ENCODE measurements at regions not wholly inside any gene's neighbourhood (a gene's known extent, or its start where the extent isn't known, plus 50 kb on each side); places are given as distances from the start of the nearest gene placed in this dataset.

- intact Hi-C loops (cut with micrococcal nuclease), result no loop called here
Observed at GRCh38 chr12:92216092-92216491, 70.4 kb upstream of the BTG1 start.

DNA sequence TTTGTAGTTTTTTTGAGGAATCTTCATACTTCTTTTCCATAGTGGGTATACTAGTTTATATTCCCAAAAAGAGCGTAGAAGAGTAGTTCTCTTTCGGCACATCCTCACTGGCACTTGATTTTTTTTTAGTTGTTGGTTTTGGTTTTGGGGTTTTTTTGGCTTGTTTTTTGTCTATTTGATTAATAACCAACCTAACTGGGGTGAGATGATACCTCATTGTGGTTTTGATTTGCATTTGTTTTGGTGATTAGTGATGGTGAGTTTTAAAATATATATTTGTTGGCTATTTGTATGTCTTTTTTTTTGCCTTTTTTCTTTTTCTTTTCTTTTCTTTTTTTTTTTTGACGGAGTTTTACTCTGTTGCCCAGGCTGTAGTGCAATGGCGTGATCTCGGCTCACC lies 69.7 kb upstream of the BTG1 start:
- intact Hi-C loops (cut with micrococcal nuclease), result no loop called here

DNA sequence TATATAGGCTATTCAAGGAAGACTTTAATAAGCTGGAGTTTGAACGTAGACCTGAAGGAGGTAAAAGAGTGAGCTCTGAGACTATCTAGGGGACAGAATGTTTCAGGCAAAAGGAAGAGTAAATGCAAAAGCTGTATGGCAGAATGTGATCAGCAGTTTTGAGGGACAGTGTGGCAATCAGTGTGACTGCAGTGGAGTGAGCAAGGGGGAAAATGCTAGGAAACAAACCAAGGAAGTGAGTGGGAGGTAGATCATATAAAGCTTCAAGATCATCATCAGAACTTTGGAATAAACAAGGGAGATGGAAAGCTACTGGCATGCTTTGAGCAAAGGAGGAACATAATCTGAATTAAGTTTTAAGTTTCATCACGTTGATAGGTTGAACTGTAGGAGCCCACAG lies 67.5 kb upstream of the BTG1 start:
- intact Hi-C loops (cut with micrococcal nuclease), result loop anchor here (5.0 kb wide), 1 partner anchor 401 kb away; no protein-coding TSS in a partner anchor

- intact Hi-C loops (cut with micrococcal nuclease), result loop anchor here (5.0 kb wide), 1 partner anchor 398 kb away; no protein-coding TSS in a partner anchor
Observed at GRCh38 chr12:92210071-92210470, 64.4 kb upstream of the BTG1 start.

DNA sequence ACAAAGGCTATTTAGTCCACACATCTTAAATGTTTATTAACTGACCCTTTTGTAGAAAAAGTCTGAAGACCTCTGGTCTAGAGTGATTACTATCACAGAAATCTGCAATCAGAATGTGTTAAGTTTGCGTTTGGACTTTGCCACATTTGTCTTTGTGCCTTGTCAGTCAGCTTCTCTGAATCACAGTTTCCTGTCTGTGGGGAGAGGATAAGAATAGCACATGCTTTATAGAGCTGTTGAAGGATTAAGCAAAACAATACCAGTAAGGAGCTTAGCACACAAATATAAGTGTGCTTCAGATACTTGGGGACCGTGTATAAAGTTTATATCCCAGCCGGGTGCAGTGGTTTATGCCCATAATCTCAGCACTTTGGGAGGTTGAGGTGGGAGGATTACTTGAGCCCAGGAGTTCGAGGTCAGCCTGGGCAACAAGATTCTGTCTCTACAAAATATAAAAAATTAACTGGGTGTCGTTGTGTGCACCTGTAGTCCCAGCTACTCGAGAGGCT lies 63.0 kb upstream of the BTG1 start:
- intact Hi-C loops (cut with micrococcal nuclease), result loop anchor here (1.0 to 10.0 kb wide), 13 partner anchors 10 to 826 kb away; partner anchors contain the start of gene EEA1

DNA sequence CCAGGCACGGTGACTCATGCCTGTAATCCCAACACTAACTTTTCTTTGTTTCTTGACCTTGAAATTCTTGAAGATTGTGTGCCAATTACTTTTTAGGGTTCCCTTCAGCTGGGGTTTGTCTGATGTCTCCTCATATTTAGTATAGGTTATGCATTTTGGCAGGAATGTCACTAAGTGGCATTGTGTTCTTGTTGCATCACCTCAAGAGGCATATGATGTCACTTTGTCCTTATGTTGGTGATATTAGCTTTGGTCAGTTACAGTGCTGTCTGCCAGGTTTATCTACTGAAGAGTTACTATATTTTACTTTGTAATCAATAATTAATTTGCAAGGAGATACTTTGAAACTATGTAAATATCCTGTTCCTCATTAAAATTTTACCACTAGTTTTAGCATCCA lies 61.0 kb upstream of the BTG1 start:
- intact Hi-C loops (cut with micrococcal nuclease), result loop anchor here (10.0 kb wide), 1 partner anchor 718 kb away; the partner anchor contains the start of gene EEA1

DNA sequence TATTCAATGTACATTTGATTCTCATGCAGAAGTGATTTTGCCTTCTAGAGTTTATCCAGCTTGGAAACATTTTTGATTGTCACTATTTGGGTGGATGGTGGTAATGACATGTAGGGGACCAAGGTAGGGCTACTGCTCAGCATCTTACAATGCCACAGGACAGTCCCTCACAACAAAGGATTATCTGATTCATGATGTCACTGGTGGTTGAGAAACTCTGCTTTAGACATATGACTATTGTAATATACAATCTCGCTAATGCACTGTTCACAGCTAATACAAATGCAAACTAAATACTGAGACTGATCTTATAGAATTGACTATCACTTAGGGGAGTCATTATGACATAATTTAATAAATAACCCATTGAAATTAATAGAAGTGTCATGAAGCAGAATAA lies 60.4 kb upstream of the BTG1 start:
- intact Hi-C loops (cut with micrococcal nuclease), result loop anchor here (10.0 kb wide), 1 partner anchor 719 kb away; the partner anchor contains the start of gene EEA1

DNA sequence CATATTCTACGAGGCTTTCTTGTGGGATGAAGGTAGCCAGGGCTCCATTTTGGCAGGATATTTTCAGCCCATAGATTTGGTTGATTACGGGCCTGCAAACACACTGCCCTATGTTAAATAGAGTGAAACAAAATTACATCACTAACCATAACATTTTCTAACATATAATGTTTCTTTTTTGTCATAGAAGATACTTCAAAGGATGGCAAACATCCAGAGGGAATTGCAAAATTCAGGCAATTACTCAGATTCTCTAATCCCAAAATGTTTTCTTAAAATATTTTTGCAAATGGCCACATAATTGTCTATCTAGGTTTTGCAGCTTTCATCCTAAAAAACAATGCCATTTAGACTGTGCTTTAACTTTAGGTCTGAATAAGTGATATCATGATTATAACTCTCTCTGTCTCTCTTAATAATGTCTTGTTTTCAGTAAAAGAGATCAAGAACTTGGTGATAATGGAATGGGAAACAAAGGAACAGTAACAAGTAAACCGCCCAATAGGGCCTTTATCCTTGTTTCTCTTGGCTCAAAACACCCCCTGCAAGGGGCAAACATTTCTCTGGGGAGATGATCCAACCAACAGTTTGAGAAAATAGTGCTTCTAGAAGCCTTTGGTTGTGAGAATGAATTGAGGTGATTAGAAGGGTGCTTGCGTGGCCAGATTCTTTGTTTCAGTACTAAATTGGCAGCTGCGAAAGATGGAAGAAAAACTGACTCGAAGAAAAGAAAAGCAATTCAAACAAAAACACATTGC lies 54.4 kb upstream of the BTG1 start:
- intact Hi-C loops (cut with micrococcal nuclease), result loop anchor here (10.0 kb wide), 1 partner anchor 725 kb away; the partner anchor contains the start of gene EEA1

DNA sequence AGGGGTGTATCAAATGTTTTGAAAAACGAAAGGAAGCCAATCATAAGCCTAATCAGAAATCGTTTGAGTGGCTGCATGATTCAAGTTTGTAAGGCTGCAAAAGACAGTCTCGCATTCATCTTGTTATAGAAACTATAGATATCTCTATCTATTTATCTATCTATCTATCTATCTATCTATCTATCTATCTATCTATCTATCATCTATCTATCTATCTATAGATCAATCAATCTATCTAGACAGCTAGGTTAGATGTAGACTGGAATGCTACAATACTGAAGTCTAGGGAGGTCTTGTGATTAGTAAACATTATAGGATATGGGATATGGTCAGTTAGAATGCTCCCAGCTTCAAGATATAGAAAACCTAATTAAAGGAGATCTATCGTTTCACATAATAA lies 52.2 kb upstream of the BTG1 start:
- intact Hi-C loops (cut with micrococcal nuclease), result no loop called here

GRCh38 chr12:92196368-92196767 lies 50.7 kb upstream of the BTG1 start:
- intact Hi-C loops (cut with micrococcal nuclease), result no loop called here
